ENCODE measurements at regions not wholly inside any gene's neighbourhood (a gene's known extent, or its start where the extent isn't known, plus 50 kb on each side); places are given as distances from the start of the nearest gene placed in this dataset.

- TF ChIP-seq CTCF (IDR thresholded peaks at IDR 0.05; ENCODE audit: extremely low read depth, low read depth, low read length), result no peak
- Histone ChIP-seq H3K4me1 (ENCODE audit: insufficient read depth, low read length) (peaks cover 3% of the 10 kb centered on the region), H3K4me3 (ENCODE audit: insufficient read depth, low read length) (no peak overlapping the region), H2AFZ (ENCODE audit: low read length) (no peak overlapping the region), H4K20me1 (ENCODE audit: insufficient read depth, low read length) (peaks cover 7% of the 10 kb centered on the region), H3K9me3 (ENCODE audit: low read depth, low read length) (no peaks in the 10 kb centered on the region), H3K4me2 (ENCODE audit: insufficient read depth, low read length) (no peak overlapping the region), H3K27me3 (ENCODE audit: insufficient read depth, low read length) (no peaks in the 10 kb centered on the region), H3K27ac (ENCODE audit: low read depth, low read length) (no peak overlapping the region), H3K79me2 (ENCODE audit: insufficient read depth, low read length) (peaks cover 29% of the 10 kb centered on the region), H3K36me3 (ENCODE audit: insufficient read depth, low read length) (no peaks in the 10 kb centered on the region)
- no peak for DNase-seq (ENCODE audit: insufficient read length, low spot score, missing footprints)
Measured at GRCh38 chr2:134169788-134170187, 84.1 kb upstream of the MGAT5 start.

- Histone ChIP-seq H3K4me3 (ENCODE audit: insufficient read depth, low read length) (no peak overlapping the region), H3K27me3 (ENCODE audit: insufficient read depth, low read length) (no peaks in the 10 kb centered on the region), H3K4me2 (ENCODE audit: insufficient read depth, low read length) (no peak overlapping the region), H2AFZ (ENCODE audit: low read length) (no peak overlapping the region), H3K79me2 (ENCODE audit: insufficient read depth, low read length) (peaks cover 31% of the 10 kb centered on the region), H3K36me3 (ENCODE audit: insufficient read depth, low read length) (no peaks in the 10 kb centered on the region), H3K4me1 (ENCODE audit: insufficient read depth, low read length) (peaks cover 3% of the 10 kb centered on the region), H3K27ac (ENCODE audit: low read depth, low read length) (no peak overlapping the region), H4K20me1 (ENCODE audit: insufficient read depth, low read length) (peaks cover 10% of the 10 kb centered on the region), H3K9me3 (ENCODE audit: low read depth, low read length) (no peaks in the 10 kb centered on the region)
- TF ChIP-seq CTCF (IDR thresholded peaks at IDR 0.05; ENCODE audit: extremely low read depth, low read depth, low read length), result no peak
- peak; percentile 25 for DNase-seq (ENCODE audit: insufficient read length, low spot score, missing footprints)
Measured at GRCh38 chr2:134170294-134170693, 83.6 kb upstream of the MGAT5 start.

- H3K27ac ChIP-seq (ENCODE audit: low read depth, low read length), result no peak overlapping the region
- no peak for TF ChIP-seq CTCF (IDR thresholded peaks at IDR 0.05; ENCODE audit: extremely low read depth, low read depth, low read length)
- H3K4me1 ChIP-seq (ENCODE audit: insufficient read depth, low read length), result peaks cover 3% of the 10 kb centered on the region
- H3K9me3 ChIP-seq (ENCODE audit: low read depth, low read length), result no peaks in the 10 kb centered on the region
- H3K4me2 ChIP-seq (ENCODE audit: insufficient read depth, low read length), result no peak overlapping the region
- no peak overlapping the region for H2AFZ ChIP-seq (ENCODE audit: low read length)
- H4K20me1 ChIP-seq (ENCODE audit: insufficient read depth, low read length), result peaks cover 14% of the 10 kb centered on the region
- no peaks in the 10 kb centered on the region for H3K36me3 ChIP-seq (ENCODE audit: insufficient read depth, low read length)
- DNase-seq (ENCODE audit: insufficient read length, low spot score, missing footprints), result no peak
- no peaks in the 10 kb centered on the region for H3K27me3 ChIP-seq (ENCODE audit: insufficient read depth, low read length)
- peaks cover 33% of the 10 kb centered on the region for H3K79me2 ChIP-seq (ENCODE audit: insufficient read depth, low read length)
- H3K4me3 ChIP-seq (ENCODE audit: insufficient read depth, low read length), result no peak overlapping the region
Measured at GRCh38 chr2:134170700-134171099, 83.2 kb upstream of the MGAT5 start.

GRCh38 chr2:134173338-134174016 is 80.4 kb upstream of the MGAT5 start:
- Histone ChIP-seq H2AFZ (ENCODE audit: low read length) (no peak overlapping the region), H3K27ac (ENCODE audit: low read depth, low read length) (no peak overlapping the region), H3K36me3 (ENCODE audit: insufficient read depth, low read length) (no peaks in the 10 kb centered on the region), H3K79me2 (ENCODE audit: insufficient read depth, low read length) (peaks cover 30% of the 10 kb centered on the region), H3K27me3 (ENCODE audit: insufficient read depth, low read length) (no peaks in the 10 kb centered on the region), H3K9me3 (ENCODE audit: low read depth, low read length) (no peaks in the 10 kb centered on the region), H3K4me3 (ENCODE audit: insufficient read depth, low read length) (no peak overlapping the region), H3K4me1 (ENCODE audit: insufficient read depth, low read length) (peaks cover 10% of the 10 kb centered on the region), H4K20me1 (ENCODE audit: insufficient read depth, low read length) (peaks cover 15% of the 10 kb centered on the region), H3K4me2 (ENCODE audit: insufficient read depth, low read length) (no peak overlapping the region)
- TF ChIP-seq CTCF (IDR thresholded peaks at IDR 0.05; ENCODE audit: extremely low read depth, low read depth, low read length), result no peak
- peak; percentile 36 for DNase-seq (ENCODE audit: insufficient read length, low spot score, missing footprints)
